ENCODE measurements at regions not wholly inside any gene's neighbourhood (a gene's known extent, or its start where the extent isn't known, plus 50 kb on each side); places are given as distances from the start of the nearest gene placed in this dataset.

GRCh38 chr4:11532138-11532537 is 103.4 kb upstream of the HS3ST1 start:
- no peak for DNase-seq (ENCODE audit: low read depth)

GRCh38 chr4:11529625-11530201 is 101.0 kb upstream of the HS3ST1 start:
- no peak for DNase-seq (ENCODE audit: low read depth)

- DNase-seq (ENCODE audit: low read depth): no peak
Measured at GRCh38 chr4:11525085-11525484, 96.4 kb upstream of the HS3ST1 start.

DNA sequence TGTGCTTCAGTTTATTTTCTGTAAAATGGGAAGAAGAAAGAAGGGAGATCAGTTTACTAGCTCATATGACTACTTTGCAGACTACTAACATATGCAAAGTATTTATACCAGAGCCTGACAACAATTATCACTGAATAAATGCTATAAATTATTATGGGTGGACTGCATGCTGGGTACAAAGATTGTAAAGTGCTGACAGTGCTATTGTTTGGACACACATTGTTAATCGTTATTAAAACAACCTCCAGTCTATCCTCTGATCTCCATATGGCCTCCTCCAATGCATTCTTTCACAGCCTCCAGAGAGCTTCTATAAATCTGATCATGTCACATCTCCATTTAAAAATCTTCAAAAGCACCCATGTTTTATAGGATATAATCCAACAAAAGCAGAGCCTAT is 90.1 kb upstream of the HS3ST1 start:
- DNase-seq (ENCODE audit: low read depth): no peak

GRCh38 chr4:11514779-11515419 is 86.2 kb upstream of the HS3ST1 start:
- no peak for DNase-seq (ENCODE audit: low read depth)

DNA sequence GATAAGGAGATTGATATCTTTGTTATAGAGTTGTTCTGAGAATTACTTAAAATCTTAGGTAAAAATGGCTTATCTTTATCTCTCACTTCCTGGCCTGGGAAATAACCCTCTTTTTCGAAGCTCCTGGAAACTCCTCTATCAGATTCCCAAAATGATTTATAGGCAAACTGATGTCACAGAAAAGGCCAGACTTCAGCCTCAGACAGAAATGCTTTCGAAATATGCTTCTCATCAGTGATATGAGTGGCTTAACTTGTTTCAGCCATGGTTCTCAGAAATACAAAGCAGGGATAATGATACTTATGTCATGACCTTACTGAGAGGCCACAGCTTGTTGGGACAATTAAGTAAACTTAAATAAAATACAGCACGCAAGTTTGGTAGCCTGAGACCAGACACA is 85.3 kb upstream of the HS3ST1 start:
- no peak for DNase-seq (ENCODE audit: low read depth)

GRCh38 chr4:11512871-11513270 is 84.2 kb upstream of the HS3ST1 start:
- DNase-seq (ENCODE audit: low read depth): no peak

DNA sequence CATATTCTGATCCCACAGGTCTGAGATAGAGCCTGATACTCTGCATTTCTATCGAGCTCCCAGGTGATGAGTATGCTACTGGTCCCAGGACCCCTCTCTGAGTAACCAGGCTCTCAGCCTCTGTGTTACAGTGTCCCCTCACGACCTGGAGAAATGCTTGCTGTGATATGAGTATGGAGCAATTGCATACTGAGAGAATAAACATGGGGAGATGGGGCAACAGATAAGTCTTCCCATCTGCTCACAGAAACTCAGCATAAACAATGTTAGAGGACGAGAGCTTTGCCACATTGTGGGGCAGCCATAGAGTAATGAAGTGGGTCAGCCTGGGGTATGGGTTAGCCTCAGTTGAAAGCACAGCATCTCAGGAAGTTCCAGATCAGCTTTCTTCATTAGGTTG is 82.6 kb upstream of the HS3ST1 start:
- no peak for DNase-seq (ENCODE audit: low read depth)

GRCh38 chr4:11507920-11508319 is 79.2 kb upstream of the HS3ST1 start:
- no peak for DNase-seq (ENCODE audit: low read depth)

DNA sequence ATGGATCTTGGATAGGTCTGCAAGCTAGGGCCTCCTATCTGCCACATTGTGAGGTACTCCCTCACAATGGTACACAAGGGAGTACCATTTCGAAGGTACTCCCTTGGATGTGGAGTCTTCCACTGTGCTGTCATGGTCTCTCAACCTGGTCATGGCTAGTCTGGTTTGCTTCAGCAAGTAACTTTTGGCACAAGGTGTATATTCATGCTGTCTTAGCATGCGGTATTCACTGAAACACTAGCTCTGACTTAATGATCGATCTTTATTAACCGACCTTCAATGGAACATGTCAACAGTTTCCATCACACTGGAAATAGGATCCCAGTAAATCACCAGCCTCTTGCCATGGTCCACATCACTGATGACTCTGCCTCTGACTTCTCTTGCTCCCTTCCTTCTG is 77.5 kb upstream of the HS3ST1 start:
- no peak for DNase-seq (ENCODE audit: low read depth)

DNA sequence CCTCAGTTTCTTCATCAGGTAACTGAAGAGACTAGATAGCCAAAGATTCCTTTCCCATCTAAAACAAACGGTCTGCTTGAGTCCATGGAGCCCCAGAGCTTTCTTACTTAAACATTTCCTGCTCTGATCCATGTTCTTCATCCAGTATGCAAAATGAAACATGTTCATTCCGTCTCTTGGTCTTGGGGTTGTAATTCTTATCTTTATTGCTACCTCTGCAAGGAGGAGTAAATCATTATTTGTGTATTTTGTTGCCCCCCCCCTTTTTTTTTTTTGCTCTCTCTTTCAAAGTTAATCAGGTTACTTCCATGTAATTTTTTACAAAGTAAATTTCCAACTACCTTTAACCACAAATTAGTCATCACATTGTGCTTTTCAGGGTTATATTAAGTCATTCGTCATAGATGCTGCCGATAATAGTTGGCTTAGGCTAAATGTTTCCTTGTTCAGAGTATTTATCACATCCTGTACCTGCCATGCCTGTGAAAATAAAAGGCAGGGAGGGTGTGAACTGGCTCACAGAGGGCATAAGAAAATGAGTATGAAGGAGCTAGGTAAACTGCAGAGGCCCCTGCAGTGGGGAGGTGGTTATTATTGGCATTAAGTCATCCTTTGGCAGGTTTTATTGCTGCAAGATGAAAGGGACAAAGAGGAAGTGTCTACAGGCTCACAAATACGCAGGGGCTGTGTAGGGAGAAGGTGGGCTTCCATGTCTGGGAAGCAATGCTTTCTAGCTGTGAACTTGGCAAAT is 76.7 kb upstream of the HS3ST1 start:
- peak; percentile 25 for DNase-seq (ENCODE audit: low read depth)

- no peak for DNase-seq (ENCODE audit: low read depth)
Measured at GRCh38 chr4:11503166-11503565, 74.5 kb upstream of the HS3ST1 start.

DNA sequence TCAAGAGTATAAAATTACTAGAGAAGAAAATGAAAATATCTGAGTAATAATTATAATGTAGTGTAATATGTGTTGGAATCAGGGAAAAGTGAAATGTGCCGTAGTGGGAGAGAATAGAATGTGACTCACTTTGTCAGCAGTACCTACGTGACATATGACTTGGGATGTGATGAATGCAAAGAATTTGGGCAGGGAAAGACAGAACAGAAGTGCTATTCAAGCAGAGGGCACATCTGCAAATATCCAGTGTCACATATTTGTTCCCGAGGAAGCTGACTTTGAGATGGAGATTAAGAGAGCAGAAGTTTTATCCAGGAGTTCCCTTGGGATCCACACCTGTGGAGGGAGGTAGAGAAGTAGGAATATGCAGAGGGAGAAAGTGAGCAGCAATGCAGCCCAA is 69.3 kb upstream of the HS3ST1 start:
- DNase-seq (ENCODE audit: low read depth): no peak

DNA sequence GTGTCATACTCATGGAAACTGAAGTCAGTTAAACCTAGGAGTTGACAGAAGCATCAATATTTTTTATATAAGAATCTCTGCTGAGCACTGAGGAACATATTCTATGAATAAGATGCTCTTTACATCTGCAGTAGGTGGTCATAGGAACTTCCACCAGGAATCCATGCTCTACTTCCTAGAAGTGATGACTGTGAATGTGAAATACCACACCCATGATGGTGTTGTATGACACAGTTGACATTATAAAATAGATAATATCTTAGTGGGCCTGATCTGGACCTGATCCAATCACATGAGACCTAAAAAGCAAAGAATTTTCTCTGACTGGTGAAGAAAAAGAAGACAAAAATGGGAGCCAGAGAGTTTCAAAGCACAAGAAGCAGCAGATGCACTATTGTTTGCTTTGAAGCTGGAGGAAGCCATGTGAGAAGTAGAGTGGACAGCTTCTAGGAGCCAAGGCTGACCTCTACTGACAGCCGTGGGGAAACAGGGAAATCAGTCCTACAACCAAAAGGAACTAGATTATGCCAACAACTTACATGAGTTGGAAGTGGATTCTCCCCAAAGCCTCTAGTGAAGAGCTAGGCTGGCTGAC is 68.6 kb upstream of the HS3ST1 start:
- DNase-seq (ENCODE audit: low read depth): no peak

DNA sequence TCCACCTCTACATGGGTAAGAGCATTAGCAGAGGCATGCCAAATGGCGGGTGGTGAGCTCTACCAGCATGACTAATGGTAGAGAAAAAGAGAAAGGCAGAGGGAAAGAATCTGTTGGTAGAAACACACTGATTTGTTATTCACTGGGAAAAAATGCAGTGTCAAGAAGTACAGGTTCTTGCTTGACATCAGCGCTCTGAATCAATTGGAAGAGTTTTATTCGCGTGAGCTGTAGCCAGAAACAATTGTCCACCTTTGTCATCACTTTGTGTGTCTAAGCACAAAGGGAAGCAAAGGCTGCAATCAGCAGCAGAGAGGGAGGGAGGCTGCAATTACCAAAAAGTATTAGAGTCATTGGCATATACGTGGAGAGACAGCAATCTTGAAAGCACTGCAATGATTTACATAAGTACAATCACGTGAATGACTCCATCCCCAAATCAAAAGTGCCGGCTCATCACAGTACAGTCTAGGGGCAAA is 67.7 kb upstream of the HS3ST1 start:
- no peak for DNase-seq (ENCODE audit: low read depth)

GRCh38 chr4:11495818-11496217 is 67.1 kb upstream of the HS3ST1 start:
- no peak for DNase-seq (ENCODE audit: low read depth)

DNA sequence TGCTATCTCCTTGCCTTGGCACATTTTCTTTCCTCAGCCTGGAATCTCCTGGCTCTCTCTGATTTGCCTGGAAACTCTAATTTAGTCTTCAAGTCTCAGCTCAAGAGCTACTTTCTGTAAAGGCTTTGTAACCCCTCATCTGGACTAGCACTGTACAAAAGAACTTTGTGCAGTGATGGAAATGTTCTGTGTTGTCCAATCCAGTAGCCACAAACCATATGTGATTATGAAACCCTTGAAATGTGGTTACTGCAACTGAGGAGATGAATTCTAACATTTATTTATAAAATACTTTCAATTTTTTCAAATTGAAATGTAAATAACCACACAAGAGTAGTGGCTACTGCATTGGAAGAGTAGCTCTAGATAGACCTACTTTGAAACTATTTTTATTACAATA is 66.6 kb upstream of the HS3ST1 start:
- DNase-seq (ENCODE audit: low read depth): no peak

DNA sequence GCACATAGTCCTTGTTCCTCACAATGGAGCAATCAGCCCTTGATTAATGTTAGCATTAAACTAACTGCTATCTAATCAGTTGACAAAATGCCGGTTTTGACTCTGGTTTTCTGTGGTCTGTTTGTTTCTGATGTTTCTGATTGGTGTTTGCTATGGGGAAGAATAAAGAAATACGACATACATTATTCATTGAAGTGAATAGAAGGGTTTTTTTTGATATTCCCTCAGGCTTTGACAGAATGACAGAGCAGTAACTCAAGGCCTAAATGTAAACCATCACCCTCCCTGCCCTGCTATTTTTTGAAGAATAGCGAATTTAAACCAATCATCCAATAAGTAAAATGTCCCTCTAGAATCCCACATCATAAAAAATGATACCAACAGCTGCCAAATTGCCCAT is 65.5 kb upstream of the HS3ST1 start:
- DNase-seq (ENCODE audit: low read depth): no peak

DNA sequence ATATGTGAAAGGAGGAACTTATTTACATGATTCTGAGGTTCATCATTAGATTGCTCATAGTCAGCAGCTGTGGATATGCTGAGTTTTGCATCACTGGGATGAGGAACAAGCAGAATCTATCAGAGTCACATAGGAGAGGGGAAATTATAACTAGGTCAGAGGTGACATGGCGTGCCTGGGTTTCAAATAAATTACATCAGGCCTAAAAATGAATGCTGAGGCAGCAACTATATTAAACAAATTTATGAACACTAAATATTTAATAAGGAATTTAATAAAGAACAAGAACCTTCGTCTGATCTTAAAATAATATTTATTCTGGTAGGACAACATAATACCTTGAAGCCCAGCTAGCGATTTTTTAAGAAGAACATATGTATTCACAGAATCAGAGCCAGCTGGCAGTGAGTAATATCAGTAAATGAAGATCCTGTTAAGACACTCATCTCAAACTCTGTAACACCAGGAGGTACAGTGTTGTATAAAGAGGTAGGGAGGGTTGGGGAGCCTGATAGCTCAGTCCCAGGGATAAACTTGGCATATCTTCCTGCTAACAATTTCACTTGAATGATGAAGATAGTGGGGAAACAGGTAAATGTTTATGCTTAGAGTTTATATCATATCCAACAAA is 60.9 kb upstream of the HS3ST1 start:
- DNase-seq (ENCODE audit: low read depth): no peak

DNA sequence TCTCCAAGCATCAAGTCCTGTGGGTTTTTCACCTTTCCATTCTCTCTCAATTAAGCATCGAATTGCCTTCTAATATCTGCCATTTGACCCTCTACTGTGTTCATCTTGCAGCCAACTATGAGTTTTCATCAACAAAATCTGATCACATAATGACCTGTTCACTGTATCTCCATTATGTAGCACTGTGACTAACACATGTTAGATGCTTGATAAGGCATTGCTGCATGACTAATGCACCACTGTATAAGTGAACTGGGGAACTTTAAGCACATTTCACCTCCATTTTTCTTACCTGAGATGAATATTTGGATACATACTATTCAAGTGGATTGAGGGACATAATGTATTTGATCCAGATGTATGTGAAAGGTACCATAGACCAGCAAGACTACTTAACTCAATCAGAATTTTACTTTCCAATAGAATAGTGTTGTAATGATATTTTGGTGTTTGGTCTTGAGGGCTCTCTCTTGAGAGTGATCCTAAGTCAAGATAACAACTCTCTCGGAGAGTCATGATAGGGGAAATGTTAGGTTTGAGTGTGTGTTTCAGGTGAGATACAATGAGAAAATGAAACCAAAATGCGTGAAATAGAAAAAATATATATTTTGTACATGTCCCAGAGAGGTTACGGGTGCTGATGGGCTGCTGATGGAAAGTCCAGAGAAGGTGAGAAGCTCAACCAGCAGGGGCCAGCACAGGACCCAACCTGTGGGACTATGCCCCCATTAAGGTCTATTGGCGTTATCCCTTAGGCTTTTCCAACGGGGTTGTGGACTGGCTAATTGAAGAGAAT is 60.2 kb upstream of the HS3ST1 start:
- DNase-seq (ENCODE audit: low read depth): no peak

- no peak for DNase-seq (ENCODE audit: low read depth)
Measured at GRCh38 chr4:11487868-11488544, 59.3 kb upstream of the HS3ST1 start.

Measured in stimulated activated CD4-positive, alpha-beta T cell treated with anti-CD3 and anti-CD28 coated beads, Interleukin-2, amount 100 ng/mL, for 4 hours (primary cell).